ENCODE measurements at regions not wholly inside any gene's neighbourhood (a gene's known extent, or its start where the extent isn't known, plus 50 kb on each side); places are given as distances from the start of the nearest gene placed in this dataset.

DNA sequence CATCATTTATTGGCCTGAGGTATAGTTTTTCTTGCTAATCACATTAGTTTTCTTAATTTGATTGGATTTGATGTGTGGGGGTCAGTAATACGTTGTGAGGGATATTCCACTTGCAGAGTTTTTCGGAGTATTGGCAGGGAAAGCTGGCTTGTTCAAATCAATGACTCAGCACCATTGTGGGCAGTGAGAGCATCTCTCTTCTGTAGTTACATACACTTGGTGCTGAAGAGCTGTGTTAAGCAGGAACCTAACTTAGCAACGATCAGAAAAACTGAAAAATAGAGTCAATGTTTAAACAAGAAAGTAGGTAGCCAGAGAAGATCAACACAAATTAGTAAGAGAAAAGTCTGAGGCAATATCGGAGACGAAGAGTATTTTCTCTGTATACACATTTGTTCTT lies 344.6 kb upstream of the EDIL3 start:
- intact Hi-C loops (cut with DNase I): no loop called here
- no peaks in the 10 kb centered on the region for H3K9me3 ChIP-seq
- no peaks in the 10 kb centered on the region for H3K36me3 ChIP-seq
- no peaks in the 10 kb centered on the region for H3K4me1 ChIP-seq
- H3K27me3 ChIP-seq: no peaks in the 10 kb centered on the region
- no peak overlapping the region for H3K4me3 ChIP-seq
- TF ChIP-seq, protein P1, sequence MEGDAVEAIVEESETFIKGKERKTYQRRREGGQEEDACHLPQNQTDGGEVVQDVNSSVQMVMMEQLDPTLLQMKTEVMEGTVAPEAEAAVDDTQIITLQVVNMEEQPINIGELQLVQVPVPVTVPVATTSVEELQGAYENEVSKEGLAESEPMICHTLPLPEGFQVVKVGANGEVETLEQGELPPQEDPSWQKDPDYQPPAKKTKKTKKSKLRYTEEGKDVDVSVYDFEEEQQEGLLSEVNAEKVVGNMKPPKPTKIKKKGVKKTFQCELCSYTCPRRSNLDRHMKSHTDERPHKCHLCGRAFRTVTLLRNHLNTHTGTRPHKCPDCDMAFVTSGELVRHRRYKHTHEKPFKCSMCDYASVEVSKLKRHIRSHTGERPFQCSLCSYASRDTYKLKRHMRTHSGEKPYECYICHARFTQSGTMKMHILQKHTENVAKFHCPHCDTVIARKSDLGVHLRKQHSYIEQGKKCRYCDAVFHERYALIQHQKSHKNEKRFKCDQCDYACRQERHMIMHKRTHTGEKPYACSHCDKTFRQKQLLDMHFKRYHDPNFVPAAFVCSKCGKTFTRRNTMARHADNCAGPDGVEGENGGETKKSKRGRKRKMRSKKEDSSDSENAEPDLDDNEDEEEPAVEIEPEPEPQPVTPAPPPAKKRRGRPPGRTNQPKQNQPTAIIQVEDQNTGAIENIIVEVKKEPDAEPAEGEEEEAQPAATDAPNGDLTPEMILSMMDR (IDR thresholded peaks at IDR 0.05): no peak
- peak; percentile 94 for ATAC-seq
- peak in 2 of 4 donors; percentile 14 to 32 for DNase-seq
- H3K27ac ChIP-seq: no peak overlapping the region

DNA sequence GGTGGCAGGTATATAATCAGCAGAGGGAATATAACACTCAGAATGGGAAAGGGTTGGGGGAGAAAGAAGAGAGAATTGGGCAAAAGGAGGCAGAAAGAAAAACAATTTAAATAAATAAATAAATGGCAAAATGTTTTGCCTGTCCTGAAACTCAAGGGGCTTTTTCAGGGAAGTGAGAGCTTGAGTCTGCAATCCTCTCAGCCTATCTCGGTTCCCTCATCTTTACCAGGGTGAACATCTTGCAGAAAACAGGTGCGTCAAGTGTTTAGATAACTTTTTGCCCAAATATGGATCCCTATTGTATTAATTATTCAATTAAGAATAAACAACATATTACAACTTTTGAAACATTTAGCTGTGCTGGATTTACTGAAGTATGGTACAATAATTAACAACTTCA lies 343.0 kb upstream of the EDIL3 start:
- TF ChIP-seq, protein P1 (IDR thresholded peaks at IDR 0.05): no peak
- H3K27ac ChIP-seq: no peak overlapping the region
- H3K9me3 ChIP-seq: no peaks in the 10 kb centered on the region
- intact Hi-C loops (cut with DNase I): no loop called here
- DNase-seq (no peak), ATAC-seq (no peak)
- no peaks in the 10 kb centered on the region for H3K27me3 ChIP-seq
- no peaks in the 10 kb centered on the region for H3K4me1 ChIP-seq
- no peaks in the 10 kb centered on the region for H3K36me3 ChIP-seq
- no peak overlapping the region for H3K4me3 ChIP-seq

DNA sequence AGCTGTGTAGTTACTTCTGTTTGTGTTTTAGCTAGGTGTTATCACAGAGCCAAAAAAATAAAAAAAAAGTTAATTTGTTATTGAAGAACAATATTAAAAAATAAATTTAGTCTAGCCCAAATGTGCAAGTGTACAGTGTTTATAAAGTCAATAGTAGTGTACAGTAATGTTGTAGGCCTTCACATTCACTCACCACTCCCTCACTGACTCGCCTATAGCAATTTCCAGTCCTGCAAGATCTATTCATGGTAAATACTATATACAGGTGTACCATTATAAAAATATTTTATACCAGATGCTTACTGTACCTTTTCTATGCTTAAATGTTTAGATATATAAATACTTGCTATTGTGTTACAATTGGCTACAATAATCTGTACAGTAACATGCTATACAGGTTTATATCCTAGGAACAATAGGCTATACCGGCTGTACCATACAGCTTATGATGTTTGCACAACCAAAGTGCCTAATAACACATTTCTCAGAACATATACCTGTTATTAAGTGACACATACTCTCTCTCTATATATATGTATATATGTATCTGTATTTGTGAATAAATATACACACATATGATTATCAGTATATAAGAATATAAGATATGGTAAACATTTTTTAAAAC lies 341.4 kb upstream of the EDIL3 start:
- no peak for DNase-seq
- no peak overlapping the region for H3K4me3 ChIP-seq
- no peaks in the 10 kb centered on the region for H3K36me3 ChIP-seq
- H3K27ac ChIP-seq: no peak overlapping the region
- no peaks in the 10 kb centered on the region for H3K4me1 ChIP-seq
- no peak for ATAC-seq
- no peaks in the 10 kb centered on the region for H3K9me3 ChIP-seq
- TF ChIP-seq, protein P1 (IDR thresholded peaks at IDR 0.05): no peak
- intact Hi-C loops (cut with DNase I): no loop called here
- no peaks in the 10 kb centered on the region for H3K27me3 ChIP-seq

DNA sequence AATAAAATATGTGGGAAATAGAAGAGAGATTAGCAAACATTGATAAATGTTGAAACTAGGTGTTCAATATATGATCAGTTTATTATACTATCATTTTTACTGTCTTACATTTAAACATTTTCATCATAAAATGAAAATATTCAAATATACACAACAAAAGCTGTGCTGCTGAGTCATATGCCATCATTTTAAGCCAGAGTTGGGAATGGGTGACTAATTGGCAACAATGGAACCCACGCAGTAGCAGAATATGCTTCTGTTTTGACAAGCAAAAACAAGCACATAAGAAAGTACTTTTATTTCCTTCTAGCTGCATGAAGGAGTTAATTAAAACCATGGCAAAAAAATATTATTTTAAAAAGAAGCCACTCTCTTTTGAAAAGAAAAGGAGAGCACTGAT lies 340.0 kb upstream of the EDIL3 start:
- intact Hi-C loops (cut with DNase I): no loop called here
- no peak for ATAC-seq

DNA sequence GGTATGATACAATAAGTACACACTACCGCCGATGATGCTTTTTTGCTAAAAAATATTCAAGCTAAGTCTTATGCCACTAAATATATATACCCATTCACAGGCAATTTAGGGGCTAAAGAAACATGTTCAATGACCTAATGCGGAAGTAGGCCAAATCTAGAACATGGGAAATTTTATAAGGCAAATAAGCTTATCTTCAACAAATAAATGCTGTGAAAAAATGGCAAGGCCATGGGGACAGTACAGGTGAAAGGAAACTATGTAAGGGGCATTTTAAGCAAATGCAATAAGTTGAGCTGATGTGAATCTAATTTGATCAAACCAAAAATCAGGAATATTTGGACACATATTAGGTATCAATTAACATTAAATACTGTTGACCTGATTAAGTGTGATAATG lies 339.5 kb upstream of the EDIL3 start:
- no peaks in the 10 kb centered on the region for H3K36me3 ChIP-seq
- DNase-seq: no peak
- H3K4me3 ChIP-seq: no peak overlapping the region
- H3K27ac ChIP-seq: no peak overlapping the region
- no peaks in the 10 kb centered on the region for H3K9me3 ChIP-seq
- ATAC-seq: no peak
- H3K27me3 ChIP-seq: no peaks in the 10 kb centered on the region
- TF ChIP-seq, protein P1 (IDR thresholded peaks at IDR 0.05): no peak
- intact Hi-C loops (cut with DNase I): no loop called here
- no peaks in the 10 kb centered on the region for H3K4me1 ChIP-seq

More for the DNA sequence above, 340.0 kb upstream of the EDIL3 start:
- H3K36me3 ChIP-seq: no peaks in the 10 kb centered on the region
- H3K4me3 ChIP-seq: no peak overlapping the region
- H3K9me3 ChIP-seq: no peaks in the 10 kb centered on the region
- H3K27ac ChIP-seq: no peak overlapping the region
- no peak for DNase-seq
- no peaks in the 10 kb centered on the region for H3K4me1 ChIP-seq
- TF ChIP-seq, protein P1 (IDR thresholded peaks at IDR 0.05): no peak
- H3K27me3 ChIP-seq: no peaks in the 10 kb centered on the region
